Kidney epithelial cell (primary cell): ENCODE measurements at regions not wholly inside any gene's neighbourhood (a gene's known extent, or its start where the extent isn't known, plus 50 kb on each side); places are given as distances from the start of the nearest gene placed in this dataset.

ENCODE experiments used
- DNase-seq: peaks from one replicate; pipeline ENCODE4 v3.0.0-alpha.2; 2010; ENCODE audit warnings: low read depth
- H3K27me3 ChIP-seq: 2 replicates; pipeline ENCODE4 v1.6.0; 2011; ENCODE audit warnings: low read length; ENCODE audit not compliant: control insufficient read depth, insufficient read depth
- H3K36me3 ChIP-seq: 2 replicates; pipeline ENCODE4 v1.5.1; 2011; ENCODE audit warnings: low read length; ENCODE audit not compliant: control insufficient read depth, insufficient read depth
- H3K4me3 ChIP-seq: 2 replicates; pipeline ENCODE4 v1.5.1; 2011; ENCODE audit warnings: low read depth, mild to moderate bottlenecking, control low read depth, low read length
- CTCF ChIP-seq: IDR thresholded peaks from 2 replicates; pipeline ENCODE4 v1.5.1; 2011; ENCODE audit warnings: mild to moderate bottlenecking, moderate library complexity, low read length, control low read depth, inconsistent platforms; ENCODE audit not compliant: insufficient read depth, poor library complexity, severe bottlenecking

GRCh38 chr22:49532869-49533802, 294.5 kb downstream of the BRD1 start:
- no peaks in the 10 kb centered on the region for H3K27me3 ChIP-seq
- no peaks in the 10 kb centered on the region for H3K36me3 ChIP-seq
- TF ChIP-seq CTCF, result no peak
- DNase-seq, result no peak
- no peak overlapping the region for H3K4me3 ChIP-seq

DNA sequence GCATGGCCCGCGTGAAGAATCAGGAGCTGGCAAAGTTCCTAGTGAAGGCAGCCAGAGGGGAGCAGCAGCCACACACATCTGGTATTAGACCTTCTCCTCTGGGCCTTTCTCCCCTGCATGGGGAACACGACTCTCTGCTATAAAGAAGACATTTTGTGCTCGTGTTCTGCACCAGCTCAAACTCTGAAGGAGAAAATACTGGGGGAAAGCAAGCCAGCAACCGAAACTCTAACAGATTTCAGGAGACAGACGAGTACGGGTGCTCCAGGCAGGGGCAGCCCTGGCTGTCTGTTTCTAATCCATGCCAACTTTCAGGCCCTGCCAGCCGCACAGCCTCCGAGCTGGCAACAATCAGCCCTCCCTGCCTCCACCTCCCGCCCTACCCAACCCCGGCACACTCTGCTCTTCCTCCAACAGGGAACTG, 296.3 kb downstream of the BRD1 start:
- DNase-seq, result no peak
- Histone ChIP-seq H3K4me3 (no peak overlapping the region), H3K36me3 (no peaks in the 10 kb centered on the region), H3K27me3 (no peaks in the 10 kb centered on the region)
- no peak for TF ChIP-seq CTCF

DNA sequence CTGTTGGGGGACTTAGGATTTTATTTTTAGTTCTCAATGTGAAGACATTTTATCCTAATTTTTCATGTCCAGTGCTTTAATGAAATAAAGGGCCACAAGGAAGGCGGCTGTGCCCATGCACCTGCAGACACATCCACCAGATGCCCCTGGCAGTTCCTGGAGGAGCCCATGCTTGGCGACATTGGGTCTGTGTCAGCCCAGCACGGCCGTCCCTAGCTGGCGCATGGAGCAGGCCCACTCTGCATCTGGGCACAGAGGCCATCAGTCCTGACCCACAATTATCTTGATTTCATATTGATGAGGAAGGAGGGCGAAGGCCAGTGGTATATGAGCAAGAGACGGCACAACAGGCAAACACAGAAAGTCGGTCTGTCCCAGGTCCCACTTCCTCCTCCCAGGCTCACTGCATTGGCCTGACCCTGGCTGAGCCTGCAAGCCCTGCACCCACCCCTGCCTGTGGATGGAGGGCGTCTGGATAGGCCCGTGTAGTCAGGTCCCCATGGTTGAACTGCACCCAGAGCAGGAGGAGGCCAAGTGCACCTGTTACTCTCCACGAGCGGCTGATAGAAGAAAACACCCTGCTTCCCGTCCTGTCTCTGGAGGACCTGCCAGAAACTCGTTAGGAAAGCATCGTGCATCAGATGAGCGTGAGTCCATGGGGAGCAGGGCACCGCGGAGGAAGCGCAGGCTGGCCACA, 296.9 kb downstream of the BRD1 start:
- DNase-seq, result no peak
- no peak overlapping the region for H3K4me3 ChIP-seq
- TF ChIP-seq CTCF, result no peak
- H3K27me3 ChIP-seq, result no peaks in the 10 kb centered on the region
- no peaks in the 10 kb centered on the region for H3K36me3 ChIP-seq

DNA sequence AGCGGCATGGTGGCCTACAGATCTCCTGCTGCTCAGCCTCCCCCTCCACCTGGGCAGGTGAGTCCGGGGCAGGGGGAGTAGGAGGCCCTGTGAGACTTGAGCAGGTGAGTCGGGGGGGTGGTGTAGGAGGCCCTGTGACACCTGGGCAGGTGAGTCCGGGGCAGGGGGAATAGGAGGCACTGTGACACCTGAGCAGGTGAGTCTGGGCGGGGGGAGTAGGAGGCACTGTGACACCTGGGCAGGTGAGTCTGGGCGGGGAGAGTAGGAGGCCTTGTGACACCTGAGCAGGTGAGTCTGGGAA, 299.3 kb downstream of the BRD1 start:
- no peak for TF ChIP-seq CTCF
- H3K27me3 ChIP-seq, result no peaks in the 10 kb centered on the region
- H3K36me3 ChIP-seq, result no peaks in the 10 kb centered on the region
- no peak for DNase-seq
- H3K4me3 ChIP-seq, result no peak overlapping the region

- Histone ChIP-seq H3K36me3 (no peaks in the 10 kb centered on the region), H3K4me3 (no peak overlapping the region), H3K27me3 (no peaks in the 10 kb centered on the region)
- TF ChIP-seq CTCF, result no peak
- DNase-seq, result no peak
Observed at GRCh38 chr22:49527611-49528419, 299.9 kb downstream of the BRD1 start.
